NAMALWA (cell line): ENCODE measurements at regions not wholly inside any gene's neighbourhood (a gene's known extent, or its start where the extent isn't known, plus 50 kb on each side); places are given as distances from the start of the nearest gene placed in this dataset.

ENCODE experiments used
- DNase-seq: peaks from one replicate; pipeline ENCODE4 v3.0.0-alpha.2; 2015; ENCODE audit warnings: low spot score

DNA sequence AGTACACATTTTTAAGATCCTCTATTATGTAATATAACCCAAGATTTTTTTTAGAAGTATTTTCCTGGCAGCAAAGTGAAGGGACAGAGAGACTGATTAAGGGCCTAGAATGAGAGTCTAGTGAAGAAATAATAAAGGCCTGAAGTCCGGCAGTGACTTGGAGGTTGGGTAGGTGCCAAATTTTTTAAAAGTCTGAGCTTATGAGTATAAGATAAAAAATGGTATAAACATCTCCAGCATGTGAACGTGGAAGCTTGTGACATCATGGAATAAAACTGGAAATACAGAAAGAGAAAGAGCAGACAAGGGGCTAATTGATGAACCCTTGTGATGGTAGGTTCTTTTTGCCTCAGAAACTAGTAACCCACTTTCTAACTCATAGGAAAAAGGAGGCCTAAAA, 174.6 kb downstream of the SUCLA2 start:
- DNase-seq = no peak

DNA sequence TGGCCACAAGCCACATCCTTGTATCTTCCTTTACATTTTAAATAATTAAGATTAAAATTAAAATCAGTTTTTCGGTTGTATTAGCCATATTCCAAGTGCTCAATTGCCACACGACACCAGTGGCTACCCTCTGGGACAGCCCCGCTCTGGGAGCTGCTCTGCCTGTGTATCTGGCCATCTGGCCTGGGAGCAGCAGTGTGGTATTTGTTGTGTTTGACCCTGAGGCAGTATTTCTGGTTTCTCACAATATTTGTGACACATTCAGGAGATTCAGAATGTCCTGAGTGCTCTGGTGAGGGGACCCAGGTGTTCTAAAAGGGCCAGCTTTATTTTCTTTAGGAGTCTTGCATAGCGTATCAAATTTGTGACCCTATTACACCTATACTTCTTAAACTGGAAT, 179.0 kb downstream of the SUCLA2 start:
- no peak for DNase-seq

DNA sequence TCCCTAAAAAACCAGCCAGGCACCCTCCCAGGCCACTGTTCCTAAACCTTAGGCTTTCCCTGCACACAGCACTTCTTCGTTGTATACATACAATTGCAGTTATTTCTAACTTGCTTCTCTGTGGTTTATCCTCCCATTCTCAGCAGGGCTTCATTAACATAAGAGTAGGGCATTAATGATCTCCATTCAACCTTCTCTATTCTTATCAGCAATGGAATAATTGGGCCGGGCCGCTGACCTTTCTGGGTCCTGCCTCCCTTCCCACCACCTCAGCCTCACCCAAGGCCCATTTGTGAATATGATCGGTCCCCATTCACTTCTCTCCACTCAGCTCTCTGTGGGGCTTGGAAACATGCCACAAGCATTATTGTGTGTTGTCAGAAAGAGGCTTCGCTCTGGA, 184.2 kb downstream of the SUCLA2 start:
- DNase-seq = no peak

DNA sequence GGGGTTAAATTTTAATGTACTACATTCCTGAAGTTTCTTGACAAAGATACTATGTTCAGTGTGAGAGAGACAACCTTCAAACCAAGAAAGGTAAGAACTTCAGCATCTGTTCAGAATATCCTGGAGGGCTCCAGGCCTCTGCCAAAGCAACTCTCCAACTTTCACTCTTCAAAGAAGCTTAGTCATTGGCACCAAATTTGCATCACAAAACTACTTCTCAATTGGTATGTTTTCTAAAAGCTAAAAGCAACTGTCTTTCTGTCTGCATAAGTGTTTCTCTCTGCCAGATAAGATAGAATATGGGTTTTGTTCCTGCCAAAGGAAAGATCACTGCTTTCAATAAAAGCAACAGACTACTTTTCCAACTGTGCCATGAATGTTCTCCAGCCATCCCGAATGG, 187.4 kb downstream of the SUCLA2 start:
- no peak for DNase-seq

DNA sequence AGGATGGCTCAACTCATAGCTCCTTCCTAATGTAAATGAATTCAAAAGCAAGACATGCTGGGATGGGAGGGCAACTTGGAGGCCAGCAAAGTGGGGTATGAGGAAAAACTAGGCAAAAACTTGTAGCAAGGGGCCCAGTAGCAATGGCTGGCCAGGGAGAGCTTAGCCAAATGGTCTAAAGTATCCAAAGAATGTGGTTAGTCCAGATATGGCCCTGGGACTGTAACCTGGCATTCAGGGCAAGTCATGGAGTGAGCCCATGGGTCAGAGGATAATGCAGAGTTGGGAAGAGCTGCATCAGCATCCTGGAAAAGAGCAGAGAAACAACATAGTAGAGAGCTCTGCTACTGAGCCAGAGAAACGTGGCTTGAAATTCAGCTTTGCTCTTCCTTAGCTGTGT, 191.7 kb downstream of the SUCLA2 start:
- no peak for DNase-seq

DNA sequence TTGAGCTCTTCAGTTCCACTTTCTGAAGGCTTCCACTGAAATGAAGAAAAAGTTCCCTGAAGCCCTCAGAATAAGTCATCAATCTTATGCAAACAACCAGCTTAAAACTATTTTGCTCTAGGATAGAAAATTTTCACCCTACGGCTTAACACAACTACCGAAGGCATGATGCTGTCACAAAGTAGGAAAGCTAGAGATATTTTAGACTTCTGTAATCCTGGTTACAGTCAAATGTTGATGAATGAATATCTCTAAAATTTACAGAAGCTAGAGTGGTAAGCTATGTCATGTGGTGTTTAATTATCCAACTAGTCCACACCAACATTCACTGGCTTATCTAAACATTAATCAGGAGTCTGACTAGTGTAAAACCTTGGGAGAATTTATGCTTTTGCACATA, 197.9 kb downstream of the SUCLA2 start:
- DNase-seq = no peak

DNA sequence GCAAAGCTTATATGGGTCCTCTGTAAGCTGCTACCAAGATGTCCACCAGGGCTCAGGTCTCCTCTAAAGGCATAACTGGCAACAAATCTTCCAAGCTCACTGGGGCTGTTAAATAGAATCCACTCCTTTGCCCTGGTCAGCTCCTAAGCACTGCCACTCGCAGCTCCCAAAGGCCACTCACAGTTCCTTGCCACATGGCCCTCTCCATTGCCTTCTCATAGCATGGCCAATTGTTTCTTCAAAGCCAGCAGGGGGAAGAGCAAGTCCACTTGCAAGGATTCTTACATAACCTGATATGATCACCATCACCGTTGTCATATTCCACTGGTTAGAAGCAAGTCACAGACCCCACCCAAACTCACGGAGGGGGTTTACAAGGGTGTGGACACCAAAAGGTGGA, 199.5 kb downstream of the SUCLA2 start:
- no peak for DNase-seq

DNA sequence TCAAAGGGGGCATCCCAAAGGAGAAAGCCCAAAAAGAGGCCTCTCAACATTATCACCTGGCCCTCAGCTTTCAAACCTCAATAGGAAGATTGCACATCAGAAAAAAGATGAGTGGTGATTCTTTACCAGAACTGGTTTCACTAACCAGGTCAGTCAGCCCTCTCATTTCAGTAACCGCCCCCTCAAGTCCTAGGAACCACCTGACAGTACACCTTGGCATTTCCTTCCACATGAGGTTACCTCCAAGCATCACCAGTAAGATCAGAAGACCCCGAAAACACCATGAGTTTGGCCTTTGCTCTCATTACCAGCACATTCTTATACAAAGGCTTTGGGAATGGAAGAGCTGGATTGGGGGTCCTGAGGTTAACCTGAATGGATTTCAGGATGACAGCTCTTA, 200.5 kb downstream of the SUCLA2 start:
- no peak for DNase-seq

DNA sequence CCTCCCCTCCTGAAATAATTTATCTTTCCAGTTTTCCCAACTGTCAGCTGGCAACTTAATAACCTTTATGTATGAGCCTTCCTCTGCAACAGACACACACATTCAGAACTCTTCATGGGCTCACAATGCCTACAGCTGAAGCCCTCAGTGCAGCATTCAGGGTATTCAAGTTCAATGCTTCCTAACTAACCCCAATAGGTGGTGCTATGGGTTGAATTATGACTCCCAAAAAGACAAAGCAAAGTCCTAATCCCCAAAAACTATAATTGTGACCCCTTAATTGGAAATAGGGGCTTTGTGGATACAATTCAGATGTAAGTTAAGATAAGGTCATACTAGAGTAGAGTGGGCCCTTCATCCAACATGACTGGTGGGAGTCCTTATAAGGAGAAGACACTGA, 202.2 kb downstream of the SUCLA2 start:
- DNase-seq = peak; percentile 32

DNA sequence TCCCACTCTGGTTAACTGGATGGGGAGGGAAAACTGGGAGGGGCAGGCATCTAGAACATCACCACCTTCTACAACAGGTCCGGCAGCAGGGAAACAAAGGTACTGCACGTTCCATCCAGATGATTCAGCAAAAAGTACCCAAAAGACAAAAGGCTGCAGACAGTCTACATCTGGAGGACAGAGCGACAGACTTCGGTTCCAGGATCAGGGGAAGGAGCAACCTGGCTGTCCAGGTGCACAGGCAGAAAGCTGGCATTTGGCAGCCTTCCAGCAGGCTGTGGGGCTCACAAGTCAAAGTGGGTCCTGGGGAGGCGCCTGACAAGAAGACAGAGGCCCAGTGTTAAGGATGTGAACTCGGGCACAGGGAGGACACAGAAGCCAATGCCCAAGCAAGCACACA, 202.9 kb downstream of the SUCLA2 start:
- no peak for DNase-seq

DNA sequence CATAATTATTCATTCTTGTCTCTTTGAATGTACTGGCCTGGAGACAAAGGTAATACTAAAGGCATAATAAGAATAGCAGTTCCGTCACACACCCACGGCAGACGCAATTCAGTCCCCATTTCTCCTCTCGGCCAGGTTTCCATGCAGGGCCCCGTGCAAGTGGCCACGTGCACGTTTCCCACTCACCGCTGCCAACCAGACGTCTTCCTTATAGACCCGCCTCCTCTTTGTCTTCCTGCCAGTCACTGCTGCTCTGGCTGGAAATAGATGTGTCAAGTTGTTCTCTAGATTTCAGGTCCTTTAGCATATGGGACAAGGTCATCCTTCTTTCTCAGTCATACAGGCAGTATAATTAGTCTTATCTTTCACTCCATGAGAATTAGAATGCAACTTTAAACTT, 204.3 kb downstream of the SUCLA2 start:
- no peak for DNase-seq

DNA sequence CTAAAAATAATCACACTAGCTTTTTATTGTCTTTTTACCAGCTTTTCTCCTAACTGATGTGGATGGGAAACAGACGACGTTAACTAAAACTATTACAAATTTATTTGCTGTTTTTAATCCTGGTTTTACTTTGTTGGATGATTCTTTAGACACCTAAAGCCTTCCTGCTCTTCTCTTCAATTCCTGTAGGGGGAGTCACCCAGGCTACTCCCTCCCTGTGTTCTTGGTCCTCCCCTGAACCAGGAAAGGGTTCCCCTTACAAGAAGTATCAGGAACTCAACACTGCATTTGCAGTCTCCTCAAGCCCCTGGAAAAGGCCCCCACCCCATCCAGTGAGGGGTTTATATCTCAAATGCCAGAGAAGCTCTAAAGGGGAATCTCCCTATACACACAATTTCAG, 206.1 kb downstream of the SUCLA2 start:
- DNase-seq = peak; percentile 38

DNA sequence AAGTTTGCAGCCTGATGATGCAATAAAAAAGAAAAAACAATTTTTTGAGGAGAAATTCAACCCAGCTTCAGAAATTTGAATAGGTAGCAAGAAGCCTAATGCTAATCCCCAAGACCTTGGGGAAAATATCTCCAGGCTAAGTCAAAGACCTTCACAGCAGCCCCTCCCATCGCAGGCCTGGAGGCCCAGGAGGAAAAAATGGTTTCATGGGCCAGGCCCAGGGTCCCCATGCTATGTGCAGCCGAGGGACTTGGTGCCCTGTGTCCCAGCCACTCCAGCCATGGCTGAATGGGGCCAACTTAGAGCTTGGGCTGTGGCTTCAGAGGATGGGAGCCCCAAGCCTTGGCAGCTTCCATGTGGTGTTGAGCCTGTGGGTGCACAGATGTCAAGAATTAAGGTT, 210.3 kb downstream of the SUCLA2 start:
- no peak for DNase-seq

DNA sequence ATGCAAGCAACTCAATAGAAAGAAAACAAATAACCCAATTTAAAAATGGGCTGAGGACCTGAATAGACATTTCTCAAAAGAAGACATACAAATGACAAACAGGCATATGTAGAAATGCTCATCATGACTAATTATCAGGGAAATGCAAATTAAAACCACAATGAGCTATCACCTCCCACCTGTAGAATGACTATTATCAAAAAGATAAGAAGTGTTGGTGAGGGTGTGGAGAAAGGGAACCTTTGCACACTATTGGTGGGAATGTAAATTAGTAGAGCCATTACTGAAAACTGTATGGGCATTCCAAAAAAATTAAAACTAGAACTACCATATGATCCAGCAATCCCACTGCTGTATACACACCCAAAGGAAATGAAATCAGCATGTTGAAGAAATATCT, 212.2 kb downstream of the SUCLA2 start:
- no peak for DNase-seq

DNA sequence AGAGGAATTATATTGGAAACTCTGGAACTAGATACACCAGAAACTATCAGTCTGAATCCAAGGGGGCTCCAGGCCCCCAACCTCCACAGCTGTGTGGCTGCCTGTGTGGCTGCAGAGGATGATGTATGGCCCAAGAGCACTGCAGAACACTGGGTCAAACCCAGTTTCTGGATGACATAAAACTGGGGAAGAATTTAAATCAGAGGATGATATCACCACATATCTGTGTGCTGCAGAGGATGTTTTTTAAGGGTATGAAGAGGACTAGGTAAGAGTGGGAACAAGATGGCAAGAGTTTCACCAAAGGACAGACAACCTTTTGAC, 226.4 kb downstream of the SUCLA2 start:
- no peak for DNase-seq

DNA sequence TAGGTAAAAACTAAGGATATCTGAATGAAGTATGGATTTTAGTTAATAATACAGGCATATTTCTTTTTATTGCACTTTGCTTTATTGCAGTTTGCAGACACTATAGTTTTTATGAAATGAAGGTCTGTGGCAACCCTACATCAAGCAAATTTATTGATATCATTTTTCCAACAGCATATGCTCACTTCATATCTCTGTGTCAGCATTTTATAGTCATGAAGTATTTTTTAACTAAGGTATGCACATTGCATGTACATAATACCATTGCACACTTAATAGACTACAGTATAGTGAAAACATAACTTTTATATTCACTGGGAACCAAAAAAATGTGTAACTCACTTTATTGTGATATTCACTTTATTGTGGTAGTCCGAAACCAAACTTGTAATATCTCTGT, 236.3 kb downstream of the SUCLA2 start:
- no peak for DNase-seq

DNA sequence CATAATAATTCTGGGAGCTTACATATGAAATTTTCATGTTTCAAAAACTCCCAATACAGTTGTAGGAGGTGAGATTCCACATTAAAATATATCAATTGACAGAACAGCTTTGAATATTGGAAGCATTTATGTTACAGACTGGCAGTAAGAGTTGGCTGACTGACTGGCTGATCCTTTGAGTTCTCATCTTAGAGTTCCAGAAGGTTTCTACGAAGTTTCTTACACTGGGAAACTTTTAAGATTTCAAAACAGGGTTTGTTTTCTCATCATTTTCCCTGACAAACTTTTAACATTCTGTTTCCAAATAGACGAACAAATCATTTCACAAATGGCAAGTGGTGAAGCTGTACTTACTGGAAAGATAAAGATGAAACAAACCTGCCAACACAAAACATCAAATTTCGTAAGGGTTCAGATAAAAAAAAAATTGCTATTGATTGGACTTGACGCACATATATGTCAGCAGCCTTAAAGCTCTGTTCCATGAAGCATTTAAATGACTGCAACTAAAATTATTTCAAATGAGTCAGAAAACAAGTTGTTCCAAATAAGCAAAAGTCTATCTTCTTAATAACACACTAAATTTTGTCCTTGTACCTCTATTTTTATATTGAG, 243.5 kb downstream of the SUCLA2 start:
- DNase-seq = no peak

DNA sequence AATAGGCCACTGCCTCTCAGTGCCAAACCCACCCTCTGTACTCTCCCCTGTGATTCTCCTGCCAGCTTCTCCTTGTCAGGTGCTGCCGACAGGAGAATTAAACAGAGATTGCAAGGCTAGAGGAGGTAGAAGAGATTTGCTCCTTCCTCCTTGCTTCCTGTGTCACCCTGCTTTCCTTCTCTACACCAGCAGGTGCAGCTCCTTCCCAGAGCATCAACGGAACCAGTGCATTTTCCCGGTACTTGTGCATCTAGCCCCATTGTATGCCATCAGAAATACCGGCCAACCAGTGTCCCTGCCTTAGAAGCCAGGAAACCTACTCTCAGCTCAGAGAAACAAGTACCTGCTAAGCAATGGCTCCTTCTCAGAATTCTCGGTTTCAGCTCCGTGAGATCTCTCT, 253.2 kb downstream of the SUCLA2 start:
- no peak for DNase-seq

DNA sequence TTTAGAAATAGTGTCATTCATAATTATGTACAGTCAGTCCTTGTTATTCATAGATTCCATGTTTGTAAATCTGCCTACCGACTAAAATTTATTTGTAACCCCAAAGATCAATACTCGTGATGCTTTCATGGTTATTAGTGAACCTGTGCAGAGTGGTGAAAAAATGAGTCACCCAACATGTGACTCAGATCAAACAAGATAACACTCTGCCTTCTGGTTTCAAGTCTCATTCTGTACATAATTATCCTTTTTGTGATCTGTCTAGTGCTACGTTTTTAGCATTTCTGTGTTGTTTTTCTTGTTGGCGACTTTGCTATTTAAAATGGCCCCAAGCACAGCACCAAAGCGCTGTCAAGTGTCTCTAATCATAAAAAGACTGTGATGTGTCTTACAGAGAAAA, 274.7 kb downstream of the SUCLA2 start:
- no peak for DNase-seq

DNA sequence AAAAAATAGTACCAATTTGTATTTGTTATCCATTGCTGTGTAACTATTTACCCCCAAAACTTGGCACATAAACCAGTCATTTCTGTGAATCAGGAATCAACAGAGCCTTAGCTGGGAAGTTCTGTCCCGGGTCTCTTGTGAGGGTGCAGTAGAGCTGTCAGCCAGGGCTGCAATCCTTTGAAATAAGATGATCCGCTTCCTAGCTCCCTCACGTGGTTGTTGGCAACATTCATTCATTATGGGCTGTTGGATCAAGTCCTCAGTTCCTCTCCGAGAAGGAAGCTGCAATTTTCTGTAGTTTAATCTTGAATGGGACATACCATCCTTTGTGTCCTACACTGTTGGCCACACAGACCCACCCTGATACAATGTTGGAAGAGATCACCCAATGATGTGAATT, 277.2 kb downstream of the SUCLA2 start:
- no peak for DNase-seq

DNA sequence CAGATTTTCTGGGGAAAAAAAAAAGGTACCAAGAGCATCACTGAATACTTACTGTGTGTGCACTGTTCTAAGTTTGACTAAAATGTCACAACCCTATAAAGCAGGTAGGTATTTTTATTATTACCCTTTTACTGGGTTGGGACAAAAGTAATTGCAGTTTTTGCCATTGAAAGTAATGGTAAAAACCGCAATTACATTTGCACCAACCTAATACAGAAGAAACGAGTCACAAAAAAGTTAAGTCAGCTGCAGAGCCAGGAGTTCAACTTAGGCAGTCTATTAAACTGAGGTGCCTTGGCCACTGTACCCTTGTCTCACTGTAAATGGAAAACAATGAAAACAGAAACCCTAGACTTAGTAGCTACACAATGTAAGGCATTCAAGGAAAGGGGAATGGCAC, 281.9 kb downstream of the SUCLA2 start:
- DNase-seq = no peak

DNA sequence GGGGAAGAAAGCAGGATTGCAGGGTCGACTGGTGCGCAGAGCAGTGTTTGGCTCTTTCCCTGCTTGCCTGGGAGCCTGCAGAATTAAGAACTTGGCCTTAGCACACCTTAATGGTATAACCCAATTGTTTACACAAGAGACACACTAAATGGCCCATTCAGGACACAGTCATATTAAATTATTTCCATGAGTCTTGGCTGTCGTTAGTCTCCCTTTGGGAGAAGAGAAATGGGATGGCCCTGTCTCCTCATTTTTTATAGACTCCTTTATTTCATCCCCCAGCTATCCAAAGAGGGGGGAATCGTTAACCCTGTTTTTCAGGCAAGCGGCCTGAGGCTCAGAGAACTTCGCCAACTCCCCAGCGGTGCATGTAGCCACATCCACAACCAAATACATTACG, 282.5 kb downstream of the SUCLA2 start:
- DNase-seq = no peak

DNA sequence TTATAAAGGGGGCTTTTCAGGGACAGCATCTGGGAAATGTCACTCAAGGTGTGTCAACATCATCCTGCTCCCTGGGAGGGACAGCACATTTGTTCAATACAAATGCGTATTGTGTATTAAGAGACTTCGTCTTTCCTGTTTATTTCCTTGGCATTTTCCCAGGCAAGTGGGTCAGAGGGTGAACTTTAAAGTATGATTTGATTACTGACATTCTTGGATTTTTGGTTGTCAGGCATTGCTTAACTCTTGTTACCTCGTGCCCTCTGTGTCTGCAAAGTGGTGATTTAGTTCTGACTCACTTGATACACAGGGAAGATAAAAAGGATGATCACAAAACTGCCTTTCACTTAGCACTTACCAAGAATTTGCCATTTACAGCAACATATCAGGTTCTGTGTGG, 292.7 kb downstream of the SUCLA2 start:
- DNase-seq = no peak

DNA sequence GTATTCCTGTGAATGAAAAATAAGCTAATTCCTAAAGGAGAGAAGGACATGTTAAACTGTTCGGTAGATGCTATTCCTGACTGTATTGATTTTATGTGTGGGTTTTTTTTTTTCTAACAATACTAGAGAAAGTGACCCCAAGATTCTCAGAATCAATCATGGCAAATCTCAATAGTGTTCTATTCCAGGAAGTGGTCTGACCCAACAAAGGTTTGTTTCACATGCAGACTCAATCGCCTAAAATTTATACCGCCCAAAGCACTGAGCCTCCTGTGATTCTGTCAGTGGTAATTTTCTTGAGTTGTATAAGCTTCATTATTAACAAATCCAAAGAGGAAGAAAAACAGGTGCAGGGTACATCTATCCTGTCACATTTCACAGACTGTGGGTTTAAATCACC, 293.7 kb downstream of the SUCLA2 start:
- DNase-seq = no peak

DNA sequence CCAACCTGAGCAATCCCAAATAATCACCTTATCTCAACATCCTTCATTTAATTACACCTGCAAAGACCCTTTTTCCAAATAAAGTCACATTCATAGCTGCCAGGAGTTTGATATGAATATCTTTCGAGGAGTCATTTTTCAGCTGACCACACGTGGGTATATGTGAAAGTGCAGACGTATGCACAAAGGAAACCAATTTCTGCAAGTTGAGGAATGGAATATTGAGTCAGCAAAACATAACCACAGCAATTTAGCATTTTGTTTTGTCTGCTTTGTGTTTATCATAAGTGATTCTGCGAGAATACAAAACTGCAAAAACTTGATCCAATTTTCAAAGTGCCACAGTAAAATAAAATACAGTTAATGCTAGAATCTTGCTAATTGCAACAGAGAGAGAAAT, 295.9 kb downstream of the SUCLA2 start:
- DNase-seq = no peak
